ENCODE measurements at regions not wholly inside any gene's neighbourhood (a gene's known extent, or its start where the extent isn't known, plus 50 kb on each side); places are given as distances from the start of the nearest gene placed in this dataset.

- TF ChIP-seq GRHL2 (CRISPR knock-in tag; IDR thresholded peaks at IDR 0.05; ENCODE audit: insufficient replicate concordance, severe bottlenecking) = no peak
- no peak for TF ChIP-seq ZNF121 (CRISPR knock-in tag; IDR thresholded peaks at IDR 0.05)
- TF ChIP-seq PRDM15 (CRISPR knock-in tag; IDR thresholded peaks at IDR 0.05) = no peak
- no peak for TF ChIP-seq NR2C2 (CRISPR knock-in tag; IDR thresholded peaks at IDR 0.05)
- TF ChIP-seq ZNF219 (CRISPR knock-in tag; IDR thresholded peaks at IDR 0.05; ENCODE audit: borderline replicate concordance) = no peak
Measured at GRCh38 chr20:50420380-50420779, 89.8 kb upstream of the PTPN1 start (continued).

GRCh38 chr20:50421356-50422340, 88.5 kb upstream of the PTPN1 start:
- H3K4me1 Mint-ChIP-seq = 0 out of 2 replicates have a peak, but pooled peaks cover 5% of the 10 kb centered on the region
- no peak overlapping the region for H3K27ac Mint-ChIP-seq
- CTCF ChIA-PET = interaction anchor here (1.3 kb wide), 1 partner anchor 12 kb away, joined by 4 read pairs; no protein-coding TSS in a partner anchor
- H3K36me3 Mint-ChIP-seq = no peaks in the 10 kb centered on the region
- DNase-seq (ENCODE audit: low spot score) (no peak), ATAC-seq (no peak)
- H3K27me3 Mint-ChIP-seq (ENCODE audit: low read depth) = no peaks in the 10 kb centered on the region; the same call in 1 of the 2 replicates
- H3K4me3 Mint-ChIP-seq = no peak overlapping the region
- no peak for TF ChIP-seq FOXJ3 (CRISPR knock-in tag; IDR thresholded peaks at IDR 0.05; ENCODE audit: borderline replicate concordance)
- no peak for TF ChIP-seq OVOL2 (CRISPR knock-in tag; IDR thresholded peaks at IDR 0.05; ENCODE audit: borderline replicate concordance)
- TF ChIP-seq ATF3 (CRISPR knock-in tag; conservative IDR thresholded peaks at IDR 0.05) = no peak
- TF ChIP-seq FOXK1 (CRISPR knock-in tag; IDR thresholded peaks at IDR 0.05) = no peak
- no peak for TF ChIP-seq TCF7 (CRISPR knock-in tag; IDR thresholded peaks at IDR 0.05; ENCODE audit: low read depth)
- TF ChIP-seq PRRX2 (CRISPR knock-in tag; IDR thresholded peaks at IDR 0.05) = no peak
- TF ChIP-seq MAX (CRISPR knock-in tag; IDR thresholded peaks at IDR 0.05) = no peak
- TF ChIP-seq HMGA2 (CRISPR knock-in tag; IDR thresholded peaks at IDR 0.05) = no peak; the same call in 1 of the 2 replicates
- no peak for TF ChIP-seq E2F5 (CRISPR knock-in tag; IDR thresholded peaks at IDR 0.05)
- TF ChIP-seq NR1H2 (CRISPR knock-in tag; IDR thresholded peaks at IDR 0.05) = no peak
- TF ChIP-seq JUN (CRISPR knock-in tag; IDR thresholded peaks at IDR 0.05) = no peak
- TF ChIP-seq NR3C1 (CRISPR knock-in tag; conservative IDR thresholded peaks at IDR 0.05; ENCODE audit: low read depth) = no peak
- TF ChIP-seq IRF2 (CRISPR knock-in tag; IDR thresholded peaks at IDR 0.05; ENCODE audit: borderline replicate concordance, low read depth) = no peak
- TF ChIP-seq ZNF416 (CRISPR knock-in tag; IDR thresholded peaks at IDR 0.05) = no peak
- no peak for TF ChIP-seq USF2 (CRISPR knock-in tag; IDR thresholded peaks at IDR 0.05)
- TF ChIP-seq CREM (CRISPR knock-in tag; IDR thresholded peaks at IDR 0.05) = no peak
- POLR2A ChIA-PET = no interaction called here
- peaks cover 8% of the 10 kb centered on the region for H3K9me3 Mint-ChIP-seq

Data from WTC11 (cell line).